ENCODE measurements at regions not wholly inside any gene's neighbourhood (a gene's known extent, or its start where the extent isn't known, plus 50 kb on each side); places are given as distances from the start of the nearest gene placed in this dataset.

DNA sequence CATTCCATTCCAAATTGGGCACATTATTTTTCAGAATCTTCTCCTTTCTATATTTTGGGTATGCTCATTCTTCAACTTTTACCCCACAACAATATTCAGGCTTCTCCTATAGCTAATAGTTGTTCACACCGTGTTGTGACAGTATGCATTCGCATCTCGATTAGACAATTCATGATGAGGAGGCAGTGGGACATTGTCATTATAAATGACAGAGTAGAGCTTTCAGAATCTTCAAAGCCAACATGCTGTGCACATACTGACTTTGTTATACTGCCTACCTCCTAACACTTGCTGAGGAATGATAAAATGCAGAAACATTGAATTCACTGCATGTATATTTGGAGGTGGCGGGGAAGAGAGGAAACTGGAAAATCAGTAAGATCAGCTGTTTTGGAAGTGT lies 714.2 kb downstream of the SUCLG1 start:
- no peak for DNase-seq

DNA sequence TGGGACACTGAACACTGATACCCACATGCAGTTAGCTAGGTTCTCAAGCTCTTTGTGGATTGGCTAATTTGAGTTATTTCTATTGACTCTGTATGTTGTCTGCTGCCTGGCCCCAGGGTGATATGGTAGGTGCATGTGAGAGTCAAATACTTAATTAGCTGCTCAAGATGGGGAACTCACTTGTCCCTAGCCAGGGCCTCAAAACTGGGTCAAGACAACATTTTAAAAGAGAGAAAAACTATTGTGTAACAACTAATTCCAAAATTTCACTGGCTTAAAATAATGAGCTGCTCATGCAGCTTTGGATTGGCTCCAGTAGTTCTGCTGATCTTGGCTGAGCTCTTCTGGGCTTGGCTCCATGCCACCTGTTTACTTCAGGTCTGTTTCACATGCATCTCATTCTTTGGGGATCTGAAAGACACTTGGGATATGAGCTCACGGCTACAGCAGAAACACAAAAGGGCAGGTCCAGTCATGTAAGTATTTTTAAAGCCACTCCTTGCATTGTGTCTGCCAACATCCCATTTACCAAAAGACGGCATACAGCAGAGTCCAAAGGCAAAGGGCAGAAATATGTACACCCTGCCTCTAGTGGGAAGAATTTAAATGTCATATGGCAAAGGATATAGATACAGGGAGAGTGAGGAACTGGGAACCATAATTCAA lies 716.8 kb downstream of the SUCLG1 start:
- no peak for DNase-seq

DNA sequence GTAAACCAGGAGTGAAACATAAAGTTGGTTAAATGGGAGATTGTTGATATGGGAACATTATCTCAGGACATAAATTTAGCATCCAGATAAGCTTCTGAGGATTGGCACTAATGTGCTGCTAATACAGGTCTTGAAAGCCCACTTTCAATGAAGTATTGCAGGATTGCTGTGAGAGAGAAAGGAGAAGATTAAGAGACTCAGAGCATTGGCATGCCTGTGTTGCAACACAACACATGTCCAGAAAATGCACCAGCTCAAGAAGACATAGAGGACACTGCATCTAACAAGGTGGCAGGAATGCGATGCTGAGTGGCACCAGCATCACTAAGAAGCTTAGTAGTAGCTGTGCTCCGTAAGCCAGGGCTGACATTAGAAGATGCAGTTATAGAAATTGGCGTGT lies 728.9 kb downstream of the SUCLG1 start:
- DNase-seq, result no peak

DNA sequence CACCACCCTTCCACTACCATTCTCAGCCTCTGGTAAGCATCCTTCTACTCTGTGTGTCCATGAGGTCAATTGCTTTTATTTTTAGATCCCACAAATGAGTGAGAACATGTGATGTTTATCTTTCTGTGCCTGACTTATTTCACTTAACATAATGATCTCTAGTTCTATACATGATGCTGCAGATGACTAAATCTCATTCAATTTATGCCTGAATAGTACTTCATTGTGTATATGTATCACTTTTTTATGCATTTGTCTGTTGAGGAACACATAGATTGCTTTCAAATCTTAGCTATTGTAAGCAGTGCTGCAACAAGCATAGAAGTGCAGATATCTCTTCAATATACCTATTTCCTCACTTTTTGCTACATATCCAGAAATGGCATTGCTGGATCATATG lies 733.3 kb downstream of the SUCLG1 start:
- DNase-seq, result no peak

DNA sequence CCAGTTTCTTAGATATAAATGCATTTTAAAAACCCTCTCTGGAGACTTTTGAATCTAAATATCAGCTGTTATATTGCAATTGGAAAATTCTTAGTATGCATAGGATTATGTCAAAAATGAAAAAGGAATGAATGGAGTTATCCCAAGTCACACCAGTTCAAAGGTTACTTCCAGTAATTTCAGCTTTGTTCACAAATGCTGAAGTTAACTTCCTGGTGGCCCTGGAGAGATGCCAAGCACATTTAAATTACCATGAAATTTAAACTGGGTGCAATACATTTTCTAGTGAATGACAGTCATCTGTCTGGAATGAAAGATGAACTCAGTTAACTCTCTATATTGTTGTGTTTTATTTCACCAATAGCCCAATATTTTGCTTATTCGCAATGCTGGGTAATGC lies 753.9 kb downstream of the SUCLG1 start:
- DNase-seq, result no peak

DNA sequence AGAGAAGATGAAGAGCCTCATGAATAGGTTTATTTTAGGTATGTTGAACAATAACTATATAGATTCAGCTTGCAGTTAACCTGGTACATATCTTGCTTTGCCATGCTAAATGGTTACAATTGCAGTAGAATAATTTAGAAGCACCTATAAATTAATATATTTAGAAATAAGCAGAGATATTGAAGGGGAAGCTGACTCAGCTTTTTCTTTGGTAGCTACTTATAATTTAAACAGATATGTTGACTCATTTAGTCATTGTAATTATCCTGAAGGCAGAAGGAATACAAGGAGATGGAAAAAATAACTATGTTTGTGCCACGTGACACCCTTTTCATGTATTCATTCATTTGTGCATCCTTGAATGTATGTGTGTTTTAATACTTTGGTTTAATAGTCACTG lies 755.5 kb downstream of the SUCLG1 start:
- DNase-seq, result no peak

DNA sequence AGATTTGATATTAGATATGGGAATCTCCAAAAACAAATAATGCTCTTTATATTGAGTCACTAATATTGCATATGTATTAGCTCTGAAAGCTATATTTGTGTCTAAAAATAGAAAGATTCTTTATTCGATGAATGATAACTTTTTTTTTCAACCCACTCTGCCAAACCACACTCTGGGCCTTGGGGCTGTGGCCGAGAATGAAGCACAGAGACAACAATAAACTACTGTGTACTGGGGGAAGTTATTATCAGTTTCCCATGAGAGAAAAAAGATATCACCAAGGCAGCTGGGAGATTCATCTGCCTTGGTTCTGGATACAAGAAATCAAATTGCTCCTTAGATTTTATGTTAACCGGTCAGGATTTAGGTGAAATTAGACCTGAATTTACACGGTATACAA lies 762.2 kb downstream of the SUCLG1 start:
- DNase-seq, result no peak

DNA sequence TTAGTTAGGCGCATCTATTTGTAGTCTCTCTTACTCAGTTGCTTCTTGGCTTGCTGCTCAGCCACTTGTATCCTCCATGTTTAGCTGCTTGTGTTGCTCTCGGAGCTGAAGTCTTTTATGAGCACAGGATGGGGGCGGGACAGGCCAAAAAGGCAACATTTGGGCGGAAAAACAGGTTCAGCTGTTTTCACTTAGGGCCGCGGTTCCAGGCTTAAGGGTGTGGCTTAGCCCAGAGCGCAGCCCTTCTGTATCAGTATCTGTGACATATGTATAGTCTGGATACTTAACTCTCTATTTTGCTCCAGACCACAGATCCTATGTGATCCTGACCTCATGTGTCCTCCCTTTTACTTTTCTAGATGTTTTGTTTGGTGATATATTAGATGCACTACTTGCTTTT lies 763.5 kb downstream of the SUCLG1 start:
- DNase-seq, result no peak

DNA sequence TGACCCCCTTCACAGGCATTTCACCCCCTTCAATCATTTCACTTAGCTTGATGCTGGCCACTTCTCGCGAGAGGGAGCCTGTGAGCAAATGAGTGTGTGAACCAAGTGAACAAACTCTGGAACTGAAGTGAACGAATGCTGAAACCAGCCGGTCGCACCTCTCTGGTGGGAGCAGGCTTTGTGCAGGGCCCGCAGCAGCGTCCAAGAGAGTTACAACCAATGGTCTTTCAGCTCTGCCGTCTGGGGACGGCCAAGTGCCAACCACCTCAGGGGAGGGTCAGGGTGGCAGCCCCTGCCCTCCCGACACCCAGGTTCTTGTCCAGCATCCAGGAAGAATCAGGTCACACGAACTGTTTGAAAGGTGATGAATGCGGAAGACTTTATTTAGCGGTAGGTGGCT lies 764.0 kb downstream of the SUCLG1 start:
- DNase-seq, result no peak

DNA sequence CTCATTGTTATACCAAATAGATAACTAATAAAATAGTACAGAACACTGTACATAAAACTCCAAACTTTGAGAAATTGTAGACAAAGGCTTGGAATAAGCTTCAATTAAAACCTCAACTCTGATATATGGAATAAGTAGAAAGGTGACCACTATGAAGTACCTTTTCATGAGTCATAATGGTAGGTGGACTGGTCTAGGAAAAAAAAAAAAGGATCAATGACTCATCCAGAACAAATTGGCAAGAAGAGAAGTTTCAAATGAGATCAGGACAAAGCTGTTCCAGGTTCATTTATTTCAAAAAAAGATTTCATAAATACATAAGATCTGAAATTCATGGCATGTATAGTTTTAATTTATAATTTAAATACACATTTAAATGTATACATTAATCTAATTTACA lies 769.7 kb downstream of the SUCLG1 start:
- DNase-seq, result no peak

DNA sequence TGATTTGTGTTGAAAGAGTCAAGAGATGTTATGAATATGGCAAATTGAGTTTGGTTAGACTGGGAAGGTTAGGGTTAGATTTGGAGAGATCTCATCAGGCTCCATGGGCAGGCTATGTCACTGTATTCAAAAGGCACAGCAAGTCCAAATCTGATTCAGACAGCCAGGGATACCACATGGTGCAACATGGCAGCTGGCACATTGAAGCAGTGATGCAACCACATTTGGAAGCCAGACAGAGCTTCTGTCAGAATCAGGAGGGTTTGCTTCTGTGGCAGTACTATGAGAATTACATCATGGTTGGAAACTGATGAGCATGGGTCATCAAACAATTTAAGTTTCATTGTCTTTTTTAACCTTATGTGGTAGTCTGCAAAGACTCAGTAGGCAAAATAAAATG lies 772.2 kb downstream of the SUCLG1 start:
- DNase-seq, result no peak

DNA sequence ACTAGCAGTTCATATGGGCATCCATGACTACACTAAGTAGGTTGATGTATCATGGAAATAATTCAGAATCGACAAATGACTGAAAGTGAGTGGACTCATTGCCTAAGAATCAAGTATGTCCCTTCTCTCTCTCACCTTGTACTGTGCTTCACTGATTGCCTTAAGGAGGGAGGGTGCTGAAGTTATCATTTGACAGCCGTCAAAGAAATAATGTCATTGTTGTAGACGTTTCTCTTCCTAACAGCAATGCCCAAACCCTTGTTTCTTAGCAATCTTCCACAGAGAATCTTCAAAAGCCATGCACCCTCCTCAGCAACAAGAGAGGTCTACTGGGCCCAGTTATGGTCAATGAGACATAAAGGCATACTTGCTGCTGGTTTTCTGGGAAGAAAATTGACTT lies 785.0 kb downstream of the SUCLG1 start:
- DNase-seq, result no peak

DNA sequence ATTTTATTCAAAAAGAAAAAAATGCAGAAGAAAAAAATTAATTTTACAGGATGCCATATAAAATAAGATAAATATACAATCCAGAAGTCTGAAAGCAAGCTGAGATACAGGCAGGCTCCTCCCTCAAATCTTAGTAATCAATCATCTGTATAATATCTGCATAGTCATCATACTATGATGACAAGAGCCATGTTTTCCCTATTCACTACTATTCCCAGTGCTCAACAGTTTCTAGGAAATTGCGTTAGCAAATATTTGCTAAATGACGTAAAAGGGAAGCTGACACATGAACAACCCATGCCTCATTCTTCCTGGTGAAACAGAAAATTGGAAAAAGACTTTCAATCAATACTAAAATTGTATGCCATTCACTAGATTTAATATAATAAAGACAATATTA lies 793.2 kb downstream of the SUCLG1 start:
- no peak for DNase-seq

DNA sequence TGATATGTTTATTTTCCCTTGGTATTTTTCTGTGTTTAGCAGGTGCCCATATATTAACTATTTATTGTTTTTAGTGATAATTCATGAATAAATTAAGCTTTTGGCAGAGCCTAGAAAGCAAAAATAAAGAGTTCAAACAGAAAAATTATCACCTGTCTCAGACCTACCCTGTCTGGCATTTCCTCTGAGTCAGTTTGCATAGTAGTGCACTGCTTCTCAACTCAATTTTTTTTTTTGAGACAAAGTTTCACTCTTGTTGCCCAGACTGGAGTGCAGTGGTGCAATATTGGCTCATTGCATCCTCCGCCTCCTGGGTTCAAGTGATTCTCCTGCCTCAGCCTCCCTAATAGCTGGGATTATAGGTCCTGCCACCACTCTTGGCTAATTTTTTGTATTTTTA lies 793.9 kb downstream of the SUCLG1 start:
- DNase-seq, result no peak

DNA sequence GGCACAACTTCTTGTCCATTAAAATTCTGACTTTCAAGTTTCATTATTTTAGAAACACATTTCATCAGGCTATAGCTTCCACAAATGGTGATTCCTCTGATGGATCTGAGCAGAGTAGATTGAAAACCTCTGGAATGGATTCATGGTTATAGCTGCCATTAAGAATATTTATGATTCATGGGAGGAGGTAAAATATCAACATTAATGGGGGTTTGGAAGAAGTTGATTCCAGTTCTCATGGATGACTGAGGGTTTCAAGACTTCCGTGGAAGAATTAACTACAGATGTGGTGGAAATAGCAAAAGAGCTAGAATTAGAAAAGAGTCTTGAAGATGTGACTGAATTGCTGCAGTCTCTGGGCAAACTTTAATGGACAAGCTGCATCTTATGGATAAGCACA lies 797.4 kb downstream of the SUCLG1 start:
- no peak for DNase-seq

DNA sequence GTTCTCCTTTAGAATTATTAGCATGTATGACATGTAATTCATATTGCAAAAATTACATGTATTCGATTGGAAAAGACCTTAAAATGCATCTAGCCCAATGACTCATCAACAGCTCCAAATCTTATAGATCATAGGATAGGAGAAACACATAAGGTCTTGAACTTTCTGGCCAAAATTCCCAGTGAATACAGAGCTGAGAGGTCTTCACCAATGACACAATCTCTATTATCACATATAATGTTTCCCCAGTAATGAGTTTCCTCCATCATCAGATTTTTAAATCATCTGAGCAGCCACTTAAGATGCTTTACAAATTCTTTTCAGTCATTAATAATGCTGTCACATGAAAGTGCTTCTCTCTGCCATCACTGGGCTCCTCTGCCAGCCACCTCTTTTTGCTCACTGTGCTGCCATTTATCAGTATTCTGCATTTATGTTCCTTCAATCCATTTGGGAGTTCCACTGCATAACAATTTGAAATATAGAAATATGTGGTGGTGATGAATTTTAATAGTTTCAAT lies 804.9 kb downstream of the SUCLG1 start:
- no peak for DNase-seq

DNA sequence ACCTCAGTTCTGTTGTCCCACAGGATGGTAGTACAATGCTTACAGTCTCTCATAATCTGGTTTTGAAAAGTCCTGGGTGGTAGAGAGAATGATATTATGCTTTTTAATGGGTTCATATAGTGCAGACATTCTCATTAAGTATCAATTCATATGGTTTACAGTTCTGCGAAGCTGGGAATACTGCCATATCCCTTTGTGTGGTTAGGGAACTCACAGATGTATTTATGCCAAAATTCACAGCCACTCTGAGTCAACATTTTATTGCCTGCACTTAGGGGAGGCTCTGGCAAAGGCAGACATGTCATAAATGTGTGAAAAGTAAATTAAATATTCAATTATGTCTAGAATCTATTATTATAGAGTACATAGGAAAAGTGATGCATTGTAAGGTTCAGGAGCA lies 808.2 kb downstream of the SUCLG1 start:
- no peak for DNase-seq

DNA sequence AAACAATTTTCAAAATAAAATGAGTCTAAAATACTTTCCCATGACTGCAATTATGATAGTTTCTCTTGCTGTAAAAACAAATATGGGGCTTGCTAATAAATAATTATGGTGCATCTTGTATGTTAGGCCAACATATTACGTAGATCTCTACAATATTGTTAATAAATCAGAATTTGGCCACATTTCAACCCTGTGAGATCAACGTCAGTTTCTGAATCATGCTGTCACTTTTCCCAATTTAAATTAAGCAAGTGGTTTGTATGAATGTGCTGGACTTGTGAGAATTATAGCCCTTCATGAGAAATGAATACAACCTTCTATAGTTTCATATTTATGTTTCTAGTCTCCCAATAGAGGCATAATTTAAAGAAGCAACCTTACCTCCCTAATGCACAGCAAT lies 808.9 kb downstream of the SUCLG1 start:
- DNase-seq, result no peak

DNA sequence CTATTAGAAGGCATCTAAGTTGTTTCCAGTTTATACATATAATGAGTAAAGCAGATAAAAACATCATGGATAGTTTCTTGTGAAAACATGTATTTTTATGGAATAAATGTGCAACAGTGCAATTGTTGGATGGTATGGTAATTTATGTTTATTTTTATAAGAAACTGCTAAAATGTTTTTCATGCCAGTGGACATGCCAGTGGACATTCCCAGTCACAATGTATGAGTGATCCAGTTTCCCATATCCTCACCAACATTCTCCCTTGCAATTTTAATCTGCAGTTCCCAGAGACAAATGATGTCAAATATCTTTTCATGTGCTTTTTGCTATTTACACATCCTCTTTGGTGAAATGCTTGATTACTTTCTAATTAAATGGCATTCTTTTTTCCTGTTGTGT lies 818.6 kb downstream of the SUCLG1 start:
- DNase-seq, result no peak

DNA sequence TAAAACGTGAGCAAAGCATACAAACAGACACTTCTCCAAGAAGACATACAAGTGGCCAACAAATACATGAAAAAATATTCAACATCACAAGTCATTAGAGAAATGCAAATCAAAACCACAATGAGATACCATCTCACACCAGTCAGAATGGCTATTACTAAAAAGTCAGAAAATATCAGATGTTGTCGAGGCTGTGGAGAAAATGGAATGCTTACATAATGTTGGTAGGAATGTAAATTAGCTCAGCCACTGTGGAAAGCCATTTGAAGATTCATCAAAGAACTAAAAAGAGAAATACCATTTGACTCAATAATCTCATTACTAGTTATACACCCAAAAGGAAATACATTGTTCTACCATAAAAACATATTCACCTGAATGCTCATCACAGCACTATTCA lies 825.7 kb downstream of the SUCLG1 start:
- no peak for DNase-seq

DNA sequence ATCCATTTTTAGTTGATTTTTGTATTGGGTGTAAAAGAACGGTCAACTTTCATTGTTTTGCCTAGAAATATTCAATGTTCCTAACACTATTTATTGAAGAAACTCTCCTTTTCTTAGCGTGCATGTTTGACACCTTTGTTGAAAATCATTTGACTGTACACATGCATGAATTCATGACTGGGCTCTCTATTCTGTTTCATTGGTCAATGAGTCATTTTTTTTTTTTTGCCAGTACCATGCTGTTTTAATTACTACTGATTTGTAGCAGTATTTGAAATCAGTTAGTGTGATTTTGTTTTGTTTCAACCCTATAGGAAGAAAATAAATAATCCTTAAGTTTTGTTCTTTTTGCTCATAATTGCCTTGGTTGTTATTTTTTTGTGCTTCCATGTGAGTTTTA lies 828.7 kb downstream of the SUCLG1 start:
- DNase-seq, result no peak

DNA sequence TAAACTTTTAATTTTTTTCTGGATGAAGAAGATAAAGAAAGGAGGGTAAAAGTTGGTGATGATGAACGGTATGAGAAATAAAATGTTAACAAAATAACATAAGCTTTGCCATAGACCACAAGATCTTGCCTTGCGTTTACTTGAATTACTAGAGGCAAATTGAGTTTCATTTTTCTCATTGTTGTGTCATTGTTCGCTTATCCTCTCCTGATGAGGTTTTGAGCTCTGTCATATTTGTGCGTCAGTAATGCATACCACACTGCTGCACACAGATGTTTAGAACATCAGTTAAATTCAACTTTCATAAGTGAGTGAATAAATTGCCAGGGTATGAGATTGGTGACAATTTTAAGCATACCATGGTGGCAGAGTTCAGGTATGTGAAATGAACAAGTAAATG lies 843.6 kb downstream of the SUCLG1 start:
- DNase-seq, result no peak

DNA sequence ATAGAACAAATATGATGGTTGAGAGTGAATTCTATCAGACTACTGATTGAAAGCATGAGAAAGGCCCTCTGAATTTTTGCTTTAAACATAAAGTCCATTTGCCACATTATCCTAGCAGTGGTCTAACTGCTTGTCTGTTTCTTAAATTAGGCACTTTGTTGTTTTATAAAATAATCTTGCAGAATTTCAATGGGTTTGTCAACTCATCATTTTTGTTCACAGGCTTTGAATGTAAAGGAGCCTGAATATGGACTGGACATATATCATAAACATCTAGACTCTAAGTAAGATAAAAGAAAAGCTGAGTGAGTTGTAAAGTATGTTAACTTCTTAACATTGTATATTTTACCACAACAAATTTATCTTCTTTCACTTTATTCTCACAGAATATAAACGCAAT lies 845.9 kb downstream of the SUCLG1 start:
- no peak for DNase-seq

DNA sequence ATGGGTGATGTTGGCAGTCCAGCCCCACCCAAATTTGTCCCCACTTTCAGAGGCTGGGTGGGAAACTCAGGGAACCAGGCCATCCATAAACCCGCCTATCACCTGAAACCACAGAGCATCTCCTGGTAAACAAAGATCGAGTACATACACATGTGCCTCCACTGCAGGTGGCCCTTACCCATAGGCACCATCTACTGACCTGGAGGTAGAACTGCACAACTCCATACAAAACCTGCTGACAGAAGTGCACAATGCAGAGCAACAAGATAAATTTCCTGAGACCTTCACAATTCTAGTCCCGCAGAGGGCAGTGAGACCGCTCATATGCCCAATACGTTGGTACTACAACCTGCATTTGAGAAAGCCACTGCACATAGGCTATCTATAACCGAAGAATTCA lies 856.3 kb downstream of the SUCLG1 start:
- no peak for DNase-seq

DNA sequence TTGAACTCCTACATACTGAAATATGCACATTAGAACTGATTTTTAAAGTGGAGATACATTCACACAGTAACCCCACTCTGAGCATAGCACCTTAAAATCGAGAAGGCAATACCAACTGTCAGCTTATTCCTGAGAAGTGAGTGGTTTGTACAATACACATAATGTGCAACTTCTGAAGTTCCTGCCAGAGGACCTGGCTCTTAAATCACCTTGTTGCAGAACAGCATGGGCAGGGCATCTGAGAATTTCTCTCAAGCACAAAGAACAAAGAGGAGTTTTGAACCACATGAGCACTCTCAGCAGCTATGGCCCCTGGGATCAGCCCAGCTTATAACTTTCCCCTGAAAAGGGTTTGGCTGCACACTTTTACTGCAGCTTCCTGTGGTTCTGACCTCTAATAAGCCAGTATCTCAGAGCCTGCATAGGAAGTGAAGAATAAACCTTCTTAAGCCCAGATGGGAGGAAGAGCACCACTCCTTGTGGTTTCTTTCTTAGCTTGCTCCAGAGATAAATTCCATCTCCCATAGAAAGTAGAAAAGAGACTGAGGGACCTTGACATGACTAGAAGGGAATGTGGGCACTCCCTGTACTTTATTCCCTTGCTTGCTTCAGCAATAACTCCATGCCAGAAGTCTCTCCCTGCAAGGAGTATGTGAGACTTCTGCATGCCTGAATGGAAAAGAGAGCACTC lies 862.3 kb downstream of the SUCLG1 start:
- no peak for DNase-seq
